NCI-H2029 (cell line): ENCODE measurements at regions not wholly inside any gene's neighbourhood (a gene's known extent, or its start where the extent isn't known, plus 50 kb on each side); places are given as distances from the start of the nearest gene placed in this dataset.

Experiments used
- DNase-seq: peaks from one replicate; lab custom pipeline; 2025; lab: John Stamatoyannopoulos, UW

- DNase-seq = no peak
These were observed 70.8 kb upstream of the NXT1 start for GRCh38 chr20:23279836-23280235.

- no peak for DNase-seq
These were observed 72.4 kb upstream of the NXT1 start for GRCh38 chr20:23278172-23278571.

- no peak for DNase-seq
These were observed 73.3 kb upstream of the NXT1 start for GRCh38 chr20:23277316-23277715.

- DNase-seq = no peak
These were observed 76.8 kb upstream of the NXT1 start for GRCh38 chr20:23273776-23274175.

- DNase-seq = no peak
These were observed 78.2 kb upstream of the NXT1 start for GRCh38 chr20:23272176-23273029.

- no peak for DNase-seq
These were observed 80.1 kb upstream of the NXT1 start for GRCh38 chr20:23270382-23270911.

GRCh38 chr20:23269954-23270353 lies 80.6 kb upstream of the NXT1 start:
- DNase-seq = no peak

GRCh38 chr20:23268792-23269354 lies 81.7 kb upstream of the NXT1 start:
- DNase-seq = no peak

- no peak for DNase-seq
These were observed 82.7 kb upstream of the NXT1 start for GRCh38 chr20:23267909-23268308.

GRCh38 chr20:23266530-23267398 lies 83.8 kb upstream of the NXT1 start:
- DNase-seq = no peak

GRCh38 chr20:23265226-23265625 lies 85.4 kb upstream of the NXT1 start:
- DNase-seq = no peak

GRCh38 chr20:23264545-23264944 lies 86.0 kb upstream of the NXT1 start:
- no peak for DNase-seq

- DNase-seq = no peak
These were observed 90.3 kb upstream of the NXT1 start for GRCh38 chr20:23260181-23260840.

- DNase-seq = no peak
These were observed 91.9 kb upstream of the NXT1 start for GRCh38 chr20:23258747-23259121.

GRCh38 chr20:23257848-23258746 lies 92.5 kb upstream of the NXT1 start:
- no peak for DNase-seq

- no peak for DNase-seq
These were observed 93.4 kb upstream of the NXT1 start for GRCh38 chr20:23257106-23257761.

GRCh38 chr20:23255716-23256385 lies 94.7 kb upstream of the NXT1 start:
- no peak for DNase-seq

- DNase-seq = no peak
These were observed 95.5 kb upstream of the NXT1 start for GRCh38 chr20:23255106-23255505.

GRCh38 chr20:23254505-23254904 lies 96.1 kb upstream of the NXT1 start:
- no peak for DNase-seq

- DNase-seq = no peak
These were observed 96.6 kb upstream of the NXT1 start for GRCh38 chr20:23254034-23254433.
